ENCODE measurements at regions not wholly inside any gene's neighbourhood (a gene's known extent, or its start where the extent isn't known, plus 50 kb on each side); places are given as distances from the start of the nearest gene placed in this dataset.

DNA sequence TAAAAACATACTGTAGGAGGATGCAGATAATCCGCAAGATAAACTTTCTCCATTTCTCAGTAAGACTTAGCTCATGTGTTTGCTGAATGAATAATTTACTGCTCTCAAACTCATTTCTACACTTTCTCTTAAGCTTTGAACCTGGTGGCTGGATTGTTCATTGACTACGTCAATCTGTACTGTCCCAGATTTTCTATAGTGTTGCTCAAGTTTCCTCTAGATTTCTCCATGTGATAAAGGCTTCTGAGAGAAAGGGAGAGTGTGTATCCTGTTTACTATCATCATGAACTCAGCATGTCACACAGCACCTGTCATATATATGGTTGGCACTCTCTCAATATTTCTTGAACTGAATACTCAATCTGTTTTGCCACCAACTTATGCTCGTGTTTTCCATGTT lies 518.0 kb upstream of the TBX3 start:
- Mint-ChIP-seq H3K4me3 (ENCODE audit: low read depth) (no peak overlapping the region), H3K9me3 (ENCODE audit: low read depth) (no peaks in the 10 kb centered on the region), H3K36me3 (ENCODE audit: insufficient read depth) (no peaks in the 10 kb centered on the region), H3K27me3 (peaks cover 33% of the 10 kb centered on the region), H3K27ac (no peak overlapping the region), H3K4me1 (ENCODE audit: low read depth) (no peaks in the 10 kb centered on the region)
- TF ChIP-seq, protein P1, sequence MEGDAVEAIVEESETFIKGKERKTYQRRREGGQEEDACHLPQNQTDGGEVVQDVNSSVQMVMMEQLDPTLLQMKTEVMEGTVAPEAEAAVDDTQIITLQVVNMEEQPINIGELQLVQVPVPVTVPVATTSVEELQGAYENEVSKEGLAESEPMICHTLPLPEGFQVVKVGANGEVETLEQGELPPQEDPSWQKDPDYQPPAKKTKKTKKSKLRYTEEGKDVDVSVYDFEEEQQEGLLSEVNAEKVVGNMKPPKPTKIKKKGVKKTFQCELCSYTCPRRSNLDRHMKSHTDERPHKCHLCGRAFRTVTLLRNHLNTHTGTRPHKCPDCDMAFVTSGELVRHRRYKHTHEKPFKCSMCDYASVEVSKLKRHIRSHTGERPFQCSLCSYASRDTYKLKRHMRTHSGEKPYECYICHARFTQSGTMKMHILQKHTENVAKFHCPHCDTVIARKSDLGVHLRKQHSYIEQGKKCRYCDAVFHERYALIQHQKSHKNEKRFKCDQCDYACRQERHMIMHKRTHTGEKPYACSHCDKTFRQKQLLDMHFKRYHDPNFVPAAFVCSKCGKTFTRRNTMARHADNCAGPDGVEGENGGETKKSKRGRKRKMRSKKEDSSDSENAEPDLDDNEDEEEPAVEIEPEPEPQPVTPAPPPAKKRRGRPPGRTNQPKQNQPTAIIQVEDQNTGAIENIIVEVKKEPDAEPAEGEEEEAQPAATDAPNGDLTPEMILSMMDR (IDR thresholded peaks at IDR 0.05; ENCODE audit: unreplicated experiment), result no peak
- DNase-seq (ENCODE audit: low spot score, unreplicated experiment), result no peak

DNA sequence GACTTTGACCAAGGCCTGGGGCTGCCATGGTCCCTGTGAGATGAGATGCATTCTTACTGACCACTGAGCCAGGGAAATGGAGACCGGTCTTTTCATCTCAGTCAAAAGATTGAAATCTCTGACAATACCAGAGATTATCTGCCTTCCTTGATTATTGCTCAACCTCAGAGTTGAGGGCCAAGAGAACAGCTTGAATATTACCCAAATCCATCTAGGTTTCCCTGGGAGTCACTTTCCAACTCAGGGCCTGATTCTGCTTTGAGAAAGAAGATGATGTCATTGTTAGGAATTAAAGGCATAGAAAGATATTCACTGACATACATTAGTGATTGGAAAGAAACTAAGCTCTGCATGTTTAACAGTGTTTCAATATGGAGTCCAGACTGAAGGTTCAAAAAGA lies 515.9 kb upstream of the TBX3 start:
- Mint-ChIP-seq H3K27me3 (peaks cover 29% of the 10 kb centered on the region), H3K27ac (no peak overlapping the region), H3K4me3 (ENCODE audit: low read depth) (no peak overlapping the region), H3K9me3 (ENCODE audit: low read depth) (no peaks in the 10 kb centered on the region), H3K4me1 (ENCODE audit: low read depth) (no peaks in the 10 kb centered on the region), H3K36me3 (ENCODE audit: insufficient read depth) (no peaks in the 10 kb centered on the region)
- TF ChIP-seq, protein P1 (IDR thresholded peaks at IDR 0.05; ENCODE audit: unreplicated experiment), result no peak
- DNase-seq (ENCODE audit: low spot score, unreplicated experiment), result no peak

DNA sequence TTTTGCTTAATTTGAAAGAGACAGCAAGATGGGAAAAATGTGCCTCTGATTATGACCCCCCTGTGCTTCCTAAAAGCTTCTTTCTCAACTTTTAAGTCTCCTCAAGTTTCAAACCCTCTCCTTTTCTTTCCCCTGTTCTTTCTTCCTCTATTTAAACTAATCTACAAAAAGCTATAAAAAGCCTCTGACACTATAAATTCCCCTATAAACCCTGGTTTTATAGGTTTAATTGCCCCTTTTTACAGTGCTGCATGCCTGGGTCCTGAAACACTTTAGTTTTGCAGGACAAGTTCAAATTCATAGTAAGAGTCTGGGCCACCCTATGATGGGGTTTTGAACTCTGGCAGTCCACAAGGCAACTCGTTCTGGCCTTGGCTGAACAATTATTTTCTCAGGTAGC lies 510.9 kb upstream of the TBX3 start:
- Mint-ChIP-seq H3K36me3 (ENCODE audit: insufficient read depth) (no peaks in the 10 kb centered on the region), H3K27ac (no peak overlapping the region), H3K9me3 (ENCODE audit: low read depth) (no peaks in the 10 kb centered on the region), H3K4me3 (ENCODE audit: low read depth) (no peak overlapping the region), H3K27me3 (peaks cover 13% of the 10 kb centered on the region), H3K4me1 (ENCODE audit: low read depth) (no peaks in the 10 kb centered on the region)
- DNase-seq (ENCODE audit: low spot score, unreplicated experiment), result no peak
- TF ChIP-seq, protein P1 (IDR thresholded peaks at IDR 0.05; ENCODE audit: unreplicated experiment), result no peak

DNA sequence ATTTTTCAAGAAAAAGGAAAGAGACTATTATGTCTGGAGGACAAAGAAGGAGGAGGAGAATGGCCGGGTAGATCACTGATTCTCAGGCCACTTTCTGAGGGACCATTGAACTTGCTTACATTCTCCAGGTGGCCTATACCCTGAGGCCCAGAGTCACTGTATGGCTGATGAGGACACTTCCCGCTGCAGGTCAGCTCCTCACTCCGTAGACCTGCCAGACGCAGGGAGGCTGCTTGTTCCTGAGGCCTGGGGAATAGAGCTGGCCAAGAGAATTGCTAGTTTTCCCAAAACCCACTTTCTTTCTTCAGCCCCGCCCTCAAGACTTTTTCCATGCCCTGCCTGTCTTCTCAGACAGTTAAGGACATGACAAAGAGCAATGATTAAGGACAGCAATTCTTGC lies 510.5 kb upstream of the TBX3 start:
- Mint-ChIP-seq H3K27ac (no peak overlapping the region), H3K4me1 (ENCODE audit: low read depth) (no peaks in the 10 kb centered on the region), H3K9me3 (ENCODE audit: low read depth) (no peaks in the 10 kb centered on the region), H3K36me3 (ENCODE audit: insufficient read depth) (no peaks in the 10 kb centered on the region), H3K27me3 (peaks cover 16% of the 10 kb centered on the region), H3K4me3 (ENCODE audit: low read depth) (no peak overlapping the region)
- TF ChIP-seq, protein P1 (IDR thresholded peaks at IDR 0.05; ENCODE audit: unreplicated experiment), result no peak
- no peak for DNase-seq (ENCODE audit: low spot score, unreplicated experiment)

DNA sequence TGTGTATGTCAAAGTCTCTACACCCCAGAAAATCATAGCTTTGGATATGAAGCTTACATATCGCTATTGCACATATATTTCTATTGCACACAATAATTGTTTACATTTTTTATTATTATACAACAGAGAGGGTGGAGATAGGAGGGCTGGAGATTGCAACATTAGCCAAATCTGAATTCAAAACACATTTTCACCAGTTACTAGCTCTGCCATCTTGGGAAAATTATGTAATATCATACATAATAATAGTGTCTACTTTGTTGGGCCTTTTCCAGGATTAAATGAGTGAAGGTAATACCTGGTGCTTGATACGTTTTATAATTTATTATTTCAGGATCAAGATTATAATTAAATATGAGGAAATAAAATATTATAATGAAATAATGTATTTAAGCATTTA lies 507.4 kb upstream of the TBX3 start:
- TF ChIP-seq, protein P1 (IDR thresholded peaks at IDR 0.05; ENCODE audit: unreplicated experiment), result no peak
- Mint-ChIP-seq H3K27me3 (peaks cover 15% of the 10 kb centered on the region), H3K9me3 (ENCODE audit: low read depth) (no peaks in the 10 kb centered on the region), H3K4me3 (ENCODE audit: low read depth) (no peak overlapping the region), H3K36me3 (ENCODE audit: insufficient read depth) (no peaks in the 10 kb centered on the region), H3K4me1 (ENCODE audit: low read depth) (no peaks in the 10 kb centered on the region), H3K27ac (no peak overlapping the region)
- no peak for DNase-seq (ENCODE audit: low spot score, unreplicated experiment)
